HG03469 (cell line): ENCODE measurements at regions not wholly inside any gene's neighbourhood (a gene's known extent, or its start where the extent isn't known, plus 50 kb on each side); places are given as distances from the start of the nearest gene placed in this dataset.

ENCODE experiments used
- ATAC-seq: cut with Tn5 transposase; IDR thresholded peaks from one replicate; pipeline ENCODE4 v1.9.1; 2021; ENCODE audit warnings: mild to moderate bottlenecking, moderate library complexity, moderate number of reproducible peaks; ENCODE audit not compliant: unreplicated experiment

GRCh38 chr5:174877987-174878386, 153.6 kb downstream of the MSX2 start:
- no peak for ATAC-seq

GRCh38 chr5:174872271-174872670, 147.9 kb downstream of the MSX2 start:
- ATAC-seq = no peak

GRCh38 chr5:174852143-174852542, 127.8 kb downstream of the MSX2 start:
- no peak for ATAC-seq

- ATAC-seq = no peak
Measured at GRCh38 chr5:174850565-174851169, 126.3 kb downstream of the MSX2 start.

- ATAC-seq = no peak
Measured at GRCh38 chr5:174849426-174849825, 125.0 kb downstream of the MSX2 start.

- ATAC-seq = no peak
Measured at GRCh38 chr5:174844971-174845370, 120.6 kb downstream of the MSX2 start.

- no peak for ATAC-seq
Measured at GRCh38 chr5:174843263-174844250, 119.2 kb downstream of the MSX2 start.

GRCh38 chr5:174840435-174840834, 116.1 kb downstream of the MSX2 start:
- ATAC-seq = no peak

- ATAC-seq = no peak
Measured at GRCh38 chr5:174839196-174839595, 114.8 kb downstream of the MSX2 start.

- ATAC-seq = no peak
Measured at GRCh38 chr5:174837919-174838902, 113.8 kb downstream of the MSX2 start.

GRCh38 chr5:174834081-174834480, 109.7 kb downstream of the MSX2 start:
- no peak for ATAC-seq

GRCh38 chr5:174832811-174833210, 108.4 kb downstream of the MSX2 start:
- ATAC-seq = no peak

- ATAC-seq = no peak
Measured at GRCh38 chr5:174832025-174832424, 107.6 kb downstream of the MSX2 start.

GRCh38 chr5:174831031-174831660, 106.8 kb downstream of the MSX2 start:
- ATAC-seq = no peak

- ATAC-seq = no peak
Measured at GRCh38 chr5:174829511-174829864, 105.1 kb downstream of the MSX2 start.

- ATAC-seq = no peak
Measured at GRCh38 chr5:174828804-174829510, 104.6 kb downstream of the MSX2 start.

GRCh38 chr5:174827558-174827957, 103.2 kb downstream of the MSX2 start:
- ATAC-seq = no peak

GRCh38 chr5:174825587-174825986, 101.2 kb downstream of the MSX2 start:
- ATAC-seq = no peak

- ATAC-seq = no peak
Measured at GRCh38 chr5:174818430-174818829, 94.0 kb downstream of the MSX2 start.

- ATAC-seq = no peak
Measured at GRCh38 chr5:174817610-174818009, 93.2 kb downstream of the MSX2 start.
